WERI-Rb-1 (cell line): ENCODE measurements at regions not wholly inside any gene's neighbourhood (a gene's known extent, or its start where the extent isn't known, plus 50 kb on each side); places are given as distances from the start of the nearest gene placed in this dataset.

Experiments
- DNase-seq: peaks from one replicate; pipeline ENCODE4 v3.0.0-alpha.2; 2020
- H3K27ac ChIP-seq: fragments of 250-450 bp; sonication (Bioruptor Pico); 2 replicates; pipeline ENCODE4 v1.5.1; 2020; ENCODE audit warnings: mild to moderate bottlenecking, moderate library complexity
- H3K27me3 ChIP-seq: fragments of 250-450 bp; sonication (Bioruptor Pico); 2 replicates; pipeline ENCODE4 v1.5.1; 2021; ENCODE audit warnings: mild to moderate bottlenecking, low read depth, moderate library complexity; ENCODE audit not compliant: insufficient read depth, severe bottlenecking
- H3K36me3 ChIP-seq: fragments of 250-450 bp; sonication (Bioruptor Pico); 2 replicates; pipeline ENCODE4 v1.5.1; 2020; ENCODE audit warnings: mild to moderate bottlenecking, moderate library complexity
- H3K4me3 ChIP-seq: 2 replicates; pipeline ENCODE4 v1.5.1; 2011; ENCODE audit warnings: low read depth, mild to moderate bottlenecking, control low read depth, low read length
- H3K9me3 ChIP-seq: fragments of 250-450 bp; sonication (Bioruptor Pico); 2 replicates; pipeline ENCODE4 v1.5.1; 2021; ENCODE audit warnings: mild to moderate bottlenecking, moderate library complexity; ENCODE audit not compliant: severe bottlenecking
- CTCF ChIP-seq: IDR thresholded peaks from 2 replicates; pipeline ENCODE4 v1.5.1; 2011; ENCODE audit warnings: low read depth, mild to moderate bottlenecking, control low read depth, inconsistent platforms, low read length

GRCh38 chr4:156576946-156577345 is 394.7 kb downstream of the PDGFC start:
- H3K27me3 ChIP-seq: no peaks in the 10 kb centered on the region
- H3K36me3 ChIP-seq: no peaks in the 10 kb centered on the region
- TF ChIP-seq CTCF: no peak
- DNase-seq: no peak
- H3K27ac ChIP-seq: no peak overlapping the region
- no peak overlapping the region for H3K4me3 ChIP-seq
- no peaks in the 10 kb centered on the region for H3K9me3 ChIP-seq

DNA sequence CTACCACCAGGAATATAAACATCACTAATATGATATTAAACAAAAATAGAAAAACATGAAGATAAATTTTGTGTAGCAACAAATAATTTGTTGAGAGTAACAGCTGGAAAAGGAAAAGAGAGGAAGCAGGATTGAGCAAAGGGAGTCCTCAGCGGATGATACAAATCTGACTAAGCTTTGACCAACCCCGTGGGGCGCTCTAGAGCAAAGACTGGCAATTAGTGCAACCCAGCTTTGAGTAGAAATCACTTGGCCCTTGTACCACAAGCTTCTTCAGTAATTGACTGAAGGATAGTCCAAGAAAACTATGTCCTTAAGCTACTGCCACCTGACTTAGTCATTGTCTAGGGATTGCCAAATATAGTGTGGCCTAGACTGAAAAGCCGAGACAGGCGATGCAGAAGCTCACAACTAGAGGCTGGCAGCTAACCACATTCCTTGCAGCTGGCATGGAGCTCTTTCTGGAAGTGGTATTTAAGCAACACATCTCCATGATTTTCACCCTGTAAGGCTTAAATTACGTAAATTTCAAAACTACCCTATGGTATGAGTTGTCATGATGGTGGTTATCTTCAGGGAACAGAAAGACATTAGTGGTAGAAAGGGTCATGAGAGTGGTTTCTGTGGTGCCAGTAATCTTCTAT is 396.0 kb downstream of the PDGFC start:
- no peak for DNase-seq

DNA sequence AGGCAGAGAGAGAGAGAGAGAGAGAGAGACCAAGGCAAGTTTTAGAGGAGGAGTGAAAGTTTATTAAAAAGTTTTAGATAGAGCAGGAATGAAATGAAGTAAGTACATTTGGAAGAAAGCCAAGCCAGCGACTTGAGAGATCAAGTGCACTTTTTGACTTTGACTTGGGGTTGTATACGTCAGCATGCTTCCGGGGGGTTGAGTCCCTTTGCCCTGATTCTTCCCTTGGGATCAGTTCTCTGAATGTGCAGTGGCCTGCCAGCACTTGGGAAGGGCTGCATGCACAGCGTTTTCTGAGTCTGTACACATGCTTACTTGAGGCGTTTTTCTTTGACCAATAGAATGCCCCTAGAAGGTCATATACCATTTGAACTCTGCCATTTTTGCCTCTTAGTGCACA is 400.5 kb downstream of the PDGFC start:
- no peaks in the 10 kb centered on the region for H3K36me3 ChIP-seq
- H3K9me3 ChIP-seq: no peaks in the 10 kb centered on the region
- DNase-seq: no peak
- no peak overlapping the region for H3K27ac ChIP-seq
- no peak for TF ChIP-seq CTCF
- no peak overlapping the region for H3K4me3 ChIP-seq
- no peaks in the 10 kb centered on the region for H3K27me3 ChIP-seq

More for the DNA sequence above, 396.0 kb downstream of the PDGFC start:
- no peak for TF ChIP-seq CTCF
- Histone ChIP-seq H3K27ac (no peak overlapping the region), H3K36me3 (no peaks in the 10 kb centered on the region), H3K9me3 (no peaks in the 10 kb centered on the region), H3K4me3 (no peak overlapping the region), H3K27me3 (no peaks in the 10 kb centered on the region)

- no peak for TF ChIP-seq CTCF
- DNase-seq: no peak
- Histone ChIP-seq H3K4me3 (no peak overlapping the region), H3K27ac (no peak overlapping the region), H3K27me3 (no peaks in the 10 kb centered on the region), H3K9me3 (no peaks in the 10 kb centered on the region), H3K36me3 (no peaks in the 10 kb centered on the region)
Measured at GRCh38 chr4:156569535-156569934, 402.1 kb downstream of the PDGFC start.

GRCh38 chr4:156568484-156568883 is 403.1 kb downstream of the PDGFC start:
- no peak for TF ChIP-seq CTCF
- Histone ChIP-seq H3K9me3 (no peaks in the 10 kb centered on the region), H3K27me3 (no peaks in the 10 kb centered on the region), H3K4me3 (no peak overlapping the region), H3K27ac (no peak overlapping the region), H3K36me3 (no peaks in the 10 kb centered on the region)
- DNase-seq: no peak

DNA sequence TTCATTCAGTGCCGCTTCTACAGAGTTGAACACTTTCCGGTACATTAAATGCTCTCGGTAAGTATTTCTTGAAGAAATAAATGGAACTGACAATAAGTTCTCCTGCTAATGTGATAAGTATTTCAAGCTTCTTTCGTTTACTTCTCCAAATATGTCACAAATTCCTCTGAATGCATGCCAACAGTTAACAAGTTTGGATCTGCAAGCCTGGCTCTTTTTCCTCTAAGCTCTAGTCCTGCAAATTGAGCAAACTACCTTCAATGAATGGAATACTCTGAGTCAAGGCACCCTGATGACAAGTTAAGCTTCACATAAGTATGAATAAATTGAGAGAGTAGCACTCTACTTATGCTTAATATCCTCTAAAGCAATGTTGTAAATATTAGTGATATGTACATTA is 403.6 kb downstream of the PDGFC start:
- Histone ChIP-seq H3K27me3 (no peaks in the 10 kb centered on the region), H3K27ac (no peak overlapping the region), H3K4me3 (no peak overlapping the region), H3K36me3 (no peaks in the 10 kb centered on the region), H3K9me3 (no peaks in the 10 kb centered on the region)
- no peak for DNase-seq
- no peak for TF ChIP-seq CTCF
